ENCODE measurements at regions not wholly inside any gene's neighbourhood (a gene's known extent, or its start where the extent isn't known, plus 50 kb on each side); places are given as distances from the start of the nearest gene placed in this dataset.

- DNase-seq (ENCODE audit: low read depth in 4 of 4, low spot score in 1 of 4), result no peak
Observed at GRCh38 chr15:38671675-38672254, 107.2 kb upstream of the RASGRP1 start.

GRCh38 chr15:38672273-38672672, 107.7 kb upstream of the RASGRP1 start:
- no peak for DNase-seq (ENCODE audit: low read depth in 4 of 4, low spot score in 1 of 4)

- DNase-seq (ENCODE audit: low read depth in 4 of 4, low spot score in 1 of 4), result no peak
Observed at GRCh38 chr15:38672814-38673670, 108.4 kb upstream of the RASGRP1 start.

- no peak for DNase-seq (ENCODE audit: low read depth in 4 of 4, low spot score in 1 of 4)
Observed at GRCh38 chr15:38674448-38674847, 109.8 kb upstream of the RASGRP1 start.

- no peak for DNase-seq (ENCODE audit: low read depth in 4 of 4, low spot score in 1 of 4)
Observed at GRCh38 chr15:38678281-38678680, 113.7 kb upstream of the RASGRP1 start.

GRCh38 chr15:38680775-38681174, 116.2 kb upstream of the RASGRP1 start:
- no peak for DNase-seq (ENCODE audit: low read depth in 4 of 4, low spot score in 1 of 4)

- DNase-seq (ENCODE audit: low read depth in 4 of 4, low spot score in 1 of 4), result no peak
Observed at GRCh38 chr15:38682363-38682762, 117.7 kb upstream of the RASGRP1 start.

- no peak for DNase-seq (ENCODE audit: low read depth in 4 of 4, low spot score in 1 of 4)
Observed at GRCh38 chr15:38682861-38683260, 118.2 kb upstream of the RASGRP1 start.

GRCh38 chr15:38683382-38684242, 119.0 kb upstream of the RASGRP1 start:
- DNase-seq (ENCODE audit: low read depth in 4 of 4, low spot score in 1 of 4), result peak in 2 of 4 experiments; percentile 50 to 63

GRCh38 chr15:38684440-38685010, 119.9 kb upstream of the RASGRP1 start:
- no peak for DNase-seq (ENCODE audit: low read depth in 4 of 4, low spot score in 1 of 4)

GRCh38 chr15:38685686-38686339, 121.2 kb upstream of the RASGRP1 start:
- DNase-seq (ENCODE audit: low read depth in 4 of 4, low spot score in 1 of 4), result no peak

GRCh38 chr15:38687340-38687739, 122.7 kb upstream of the RASGRP1 start:
- no peak for DNase-seq (ENCODE audit: low read depth in 4 of 4, low spot score in 1 of 4)

- no peak for DNase-seq (ENCODE audit: low read depth in 4 of 4, low spot score in 1 of 4)
Observed at GRCh38 chr15:38687775-38688495, 123.3 kb upstream of the RASGRP1 start.

GRCh38 chr15:38688761-38689160, 124.1 kb upstream of the RASGRP1 start:
- peak in 1 of 4 experiments; percentile 58 for DNase-seq (ENCODE audit: low read depth in 4 of 4, low spot score in 1 of 4)

GRCh38 chr15:38689522-38689921, 124.9 kb upstream of the RASGRP1 start:
- no peak for DNase-seq (ENCODE audit: low read depth in 4 of 4, low spot score in 1 of 4)

GRCh38 chr15:38690216-38690615, 125.6 kb upstream of the RASGRP1 start:
- no peak for DNase-seq (ENCODE audit: low read depth in 4 of 4, low spot score in 1 of 4)

GRCh38 chr15:38690719-38691332, 126.2 kb upstream of the RASGRP1 start:
- DNase-seq (ENCODE audit: low read depth in 4 of 4, low spot score in 1 of 4), result peak; percentile 54 to 71 (median 66)

GRCh38 chr15:38691377-38691776, 126.8 kb upstream of the RASGRP1 start:
- DNase-seq (ENCODE audit: low read depth in 4 of 4, low spot score in 1 of 4), result no peak

GRCh38 chr15:38691965-38692788, 127.6 kb upstream of the RASGRP1 start:
- no peak for DNase-seq (ENCODE audit: low read depth in 4 of 4, low spot score in 1 of 4)

All from stimulated activated CD4-positive, alpha-beta T cell treated with anti-CD3 and anti-CD28 coated beads, Interleukin-1b, Interleukin-23, amount 100 ng/mL, for 24 hours (primary cell).